ENCODE measurements at regions not wholly inside any gene's neighbourhood (a gene's known extent, or its start where the extent isn't known, plus 50 kb on each side); places are given as distances from the start of the nearest gene placed in this dataset.

GRCh38 chrX:25181775-25182174 is 166.0 kb upstream of the ARX start:
- DNase-seq (ENCODE audit: low read depth, low spot score) = no peak
- Mint-ChIP-seq H3K4me1 (no peaks in the 10 kb centered on the region), H3K36me3 (ENCODE audit: low read depth) (no peaks in the 10 kb centered on the region), H3K27me3 (ENCODE audit: low read depth) (peaks cover 31% of the 10 kb centered on the region), H3K27ac (ENCODE audit: unreplicated experiment) (no peak overlapping the region), H3K9me3 (peaks cover 3% of the 10 kb centered on the region), H3K4me3 (no peak overlapping the region)
- no peak for TF ChIP-seq CTCF (conservative IDR thresholded peaks at IDR 0.05)

GRCh38 chrX:25180242-25180641 is 164.5 kb upstream of the ARX start:
- Mint-ChIP-seq H3K4me1 (no peaks in the 10 kb centered on the region), H3K9me3 (no peaks in the 10 kb centered on the region), H3K27me3 (ENCODE audit: low read depth) (peaks cover 28% of the 10 kb centered on the region), H3K27ac (ENCODE audit: unreplicated experiment) (no peak overlapping the region), H3K4me3 (no peak overlapping the region), H3K36me3 (ENCODE audit: low read depth) (no peaks in the 10 kb centered on the region)
- DNase-seq (ENCODE audit: low read depth, low spot score) = no peak
- no peak for TF ChIP-seq CTCF (conservative IDR thresholded peaks at IDR 0.05)

- peaks cover 4% of the 10 kb centered on the region for H3K4me1 Mint-ChIP-seq
- TF ChIP-seq CTCF (conservative IDR thresholded peaks at IDR 0.05) = no peak
- no peak for DNase-seq (ENCODE audit: low read depth, low spot score)
- H3K27ac Mint-ChIP-seq (ENCODE audit: unreplicated experiment) = no peak overlapping the region
- H3K4me3 Mint-ChIP-seq = no peak overlapping the region
- H3K27me3 Mint-ChIP-seq (ENCODE audit: low read depth) = peaks cover 24% of the 10 kb centered on the region
- H3K36me3 Mint-ChIP-seq (ENCODE audit: low read depth) = no peaks in the 10 kb centered on the region
- H3K9me3 Mint-ChIP-seq = no peaks in the 10 kb centered on the region
Observed at GRCh38 chrX:25178555-25178954, 162.8 kb upstream of the ARX start.

DNA sequence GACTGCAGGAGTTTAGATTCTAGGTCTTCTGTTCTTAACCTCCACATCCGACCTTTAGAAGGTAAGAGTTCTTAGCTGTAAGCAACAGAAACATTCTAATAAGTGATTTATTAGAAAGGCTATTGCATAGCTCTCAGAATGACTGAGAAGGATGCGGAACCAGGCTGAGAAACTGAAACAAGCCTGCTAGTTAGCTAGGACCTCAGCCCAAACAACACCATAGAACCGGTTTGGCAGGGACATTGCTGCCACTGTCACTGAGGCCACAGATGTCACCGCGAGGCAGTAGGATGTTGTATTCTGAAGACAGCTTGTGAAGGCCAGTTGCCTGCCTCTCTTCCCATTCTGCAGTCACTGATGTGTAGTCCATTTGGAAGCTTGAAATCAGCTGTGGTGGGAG is 160.0 kb upstream of the ARX start:
- Mint-ChIP-seq H3K27ac (ENCODE audit: unreplicated experiment) (no peak overlapping the region), H3K36me3 (ENCODE audit: low read depth) (no peaks in the 10 kb centered on the region), H3K27me3 (ENCODE audit: low read depth) (peaks cover 20% of the 10 kb centered on the region), H3K4me1 (peaks cover 4% of the 10 kb centered on the region), H3K9me3 (no peaks in the 10 kb centered on the region), H3K4me3 (no peak overlapping the region)
- no peak for TF ChIP-seq CTCF (conservative IDR thresholded peaks at IDR 0.05)
- DNase-seq (ENCODE audit: low read depth, low spot score) = no peak

DNA sequence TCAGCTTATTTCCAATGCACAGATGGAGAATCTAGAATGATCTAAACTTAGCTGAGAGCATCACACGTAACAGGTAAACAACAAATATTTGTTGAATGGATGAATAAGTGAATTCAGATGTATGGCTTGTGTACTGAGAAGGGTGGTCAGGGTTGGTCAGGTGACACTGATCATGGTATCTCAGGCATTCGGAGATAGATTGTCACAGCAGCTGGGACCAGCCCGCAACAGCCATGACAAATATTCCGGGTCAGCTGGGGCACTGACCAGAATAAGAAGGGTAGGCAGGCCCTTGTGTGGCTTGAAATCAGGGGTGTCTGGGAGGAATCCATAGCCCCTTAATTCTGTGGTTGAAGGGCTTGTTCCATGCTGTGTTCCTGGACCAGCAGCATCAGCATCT is 159.4 kb upstream of the ARX start:
- Mint-ChIP-seq H3K27ac (ENCODE audit: unreplicated experiment) (no peak overlapping the region), H3K27me3 (ENCODE audit: low read depth) (peaks cover 15% of the 10 kb centered on the region), H3K4me3 (no peak overlapping the region), H3K36me3 (ENCODE audit: low read depth) (no peaks in the 10 kb centered on the region), H3K9me3 (no peaks in the 10 kb centered on the region), H3K4me1 (peaks cover 4% of the 10 kb centered on the region)
- TF ChIP-seq CTCF (conservative IDR thresholded peaks at IDR 0.05) = no peak
- DNase-seq (ENCODE audit: low read depth, low spot score) = no peak

GRCh38 chrX:25166546-25166945 is 150.8 kb upstream of the ARX start:
- Mint-ChIP-seq H3K27me3 (ENCODE audit: low read depth) (peaks cover 15% of the 10 kb centered on the region), H3K4me1 (no peaks in the 10 kb centered on the region), H3K36me3 (ENCODE audit: low read depth) (no peaks in the 10 kb centered on the region), H3K27ac (ENCODE audit: unreplicated experiment) (no peak overlapping the region), H3K4me3 (no peak overlapping the region), H3K9me3 (no peaks in the 10 kb centered on the region)
- no peak for TF ChIP-seq CTCF (conservative IDR thresholded peaks at IDR 0.05)
- DNase-seq (ENCODE audit: low read depth, low spot score) = no peak

All from neural crest cell (in vitro differentiated cells).